Astrocyte (in vitro differentiated cells and primary cell): ENCODE measurements at regions not wholly inside any gene's neighbourhood (a gene's known extent, or its start where the extent isn't known, plus 50 kb on each side); places are given as distances from the start of the nearest gene placed in this dataset.

ENCODE experiments used
- DNase-seq: peaks from one replicate; pipeline ENCODE4 v3.0.0-alpha.2; 2010; ENCODE audit warnings: low read depth
- FAIRE-seq: peaks from 2 replicates; lab custom pipeline; 2011; peaks lifted over from hg19 to GRCh38; lab: Jason Lieb, UNC
- H2AFZ ChIP-seq: 2 replicates; pipeline ENCODE4 v1.6.0; 2012; ENCODE audit warnings: low read depth, low read length, inconsistent platforms
- H3K27ac ChIP-seq: 2 replicates; pipeline ENCODE4 v1.5.1; 2011; ENCODE audit warnings: low read depth, low read length, inconsistent platforms
- H3K27me3 ChIP-seq: 2 replicates; pipeline ENCODE4 v1.6.0; 2011; ENCODE audit warnings: low read length, inconsistent platforms; ENCODE audit not compliant: insufficient read depth
- H3K36me3 ChIP-seq: 2 replicates; pipeline ENCODE4 v1.5.1; 2011; ENCODE audit warnings: low read length, inconsistent platforms; ENCODE audit not compliant: insufficient read depth
- H3K4me1 ChIP-seq: 2 replicates; pipeline ENCODE4 v1.5.1; 2011; ENCODE audit warnings: low read length, inconsistent platforms; ENCODE audit not compliant: insufficient read depth
- H3K4me2 ChIP-seq: 2 replicates; pipeline ENCODE4 v1.6.0; 2012; ENCODE audit warnings: low read length, inconsistent platforms
- H3K4me3 ChIP-seq: 2 replicates; pipeline ENCODE4 v1.5.1; 2011; ENCODE audit warnings: low read depth, mild to moderate bottlenecking, low read length, inconsistent platforms; ENCODE audit not compliant: insufficient read depth
- H3K79me2 ChIP-seq: 2 replicates; pipeline ENCODE4 v1.6.0; 2012; ENCODE audit warnings: mild to moderate bottlenecking, low read length, inconsistent platforms; ENCODE audit not compliant: insufficient read depth
- H3K9ac ChIP-seq: 2 replicates; pipeline ENCODE4 v1.6.0; 2012; ENCODE audit warnings: mild to moderate bottlenecking, low read length, inconsistent platforms
- H3K9me3 ChIP-seq: 2 replicates; pipeline ENCODE4 v1.5.1; 2012; ENCODE audit warnings: low read depth, mild to moderate bottlenecking, low read length, inconsistent platforms; ENCODE audit not compliant: insufficient read depth
- H4K20me1 ChIP-seq: 2 replicates; pipeline ENCODE4 v1.6.0; 2012; ENCODE audit warnings: low read length, inconsistent platforms; ENCODE audit not compliant: insufficient read depth
- H3K27ac Mint-ChIP-seq: one replicate; pipeline ENCODE4 v1.8.0; 2021; ENCODE audit warnings: mild to moderate bottlenecking, mixed read lengths; ENCODE audit not compliant: unreplicated experiment
- H3K27me3 Mint-ChIP-seq: one replicate; pipeline ENCODE4 v1.8.0; 2021; ENCODE audit warnings: low read depth, mixed read lengths; ENCODE audit not compliant: unreplicated experiment
- H3K36me3 Mint-ChIP-seq: one replicate; pipeline ENCODE4 v1.8.0; 2021; ENCODE audit warnings: low read depth, mixed read lengths; ENCODE audit not compliant: unreplicated experiment
- H3K4me1 Mint-ChIP-seq: one replicate; pipeline ENCODE4 v1.8.0; 2021; ENCODE audit warnings: low read depth, mixed read lengths; ENCODE audit not compliant: unreplicated experiment
- H3K4me3 Mint-ChIP-seq: one replicate; pipeline ENCODE4 v1.8.0; 2021; ENCODE audit warnings: mild to moderate bottlenecking, moderate library complexity, mixed read lengths; ENCODE audit not compliant: unreplicated experiment
- H3K9me3 Mint-ChIP-seq: one replicate; pipeline ENCODE4 v1.8.0; 2021; ENCODE audit warnings: mild to moderate bottlenecking, mixed read lengths; ENCODE audit not compliant: unreplicated experiment
- CTCF ChIP-seq: IDR thresholded peaks from 2 replicates; pipeline ENCODE4 v1.5.1; 2011; ENCODE audit warnings: low read depth, mild to moderate bottlenecking, inconsistent platforms, low read length, moderate library complexity; ENCODE audit not compliant: insufficient read depth
- EZH2 ChIP-seq: IDR thresholded peaks from 2 replicates; pipeline ENCODE4 v1.6.1; 2012; ENCODE audit warnings: mild to moderate bottlenecking, low read length, inconsistent platforms; ENCODE audit not compliant: insufficient read depth

GRCh38 chr16:61390965-61391637 lies 645.1 kb downstream of the CDH8 start:
- Mint-ChIP-seq H3K36me3 (no peaks in the 10 kb centered on the region), H3K4me3 (no peak overlapping the region), H3K4me1 (no peaks in the 10 kb centered on the region), H3K27me3 (peaks cover 2% of the 10 kb centered on the region), H3K9me3 (no peaks in the 10 kb centered on the region), H3K27ac (no peak overlapping the region)
- no peaks in the 10 kb centered on the region for H3K36me3 ChIP-seq
- no peak overlapping the region for H2AFZ ChIP-seq
- FAIRE-seq (no peak), DNase-seq (no peak)
- H3K9me3 ChIP-seq: no peaks in the 10 kb centered on the region
- no peak overlapping the region for H3K27ac ChIP-seq
- H3K9ac ChIP-seq: no peak overlapping the region
- no peak for TF ChIP-seq CTCF
- TF ChIP-seq EZH2: no peak
- H3K4me3 ChIP-seq: no peak overlapping the region
- no peaks in the 10 kb centered on the region for H3K79me2 ChIP-seq
- no peaks in the 10 kb centered on the region for H4K20me1 ChIP-seq
- no peaks in the 10 kb centered on the region for H3K4me1 ChIP-seq
- H3K4me2 ChIP-seq: no peak overlapping the region
- no peaks in the 10 kb centered on the region for H3K27me3 ChIP-seq

- Histone ChIP-seq H3K4me1 (no peaks in the 10 kb centered on the region), H3K27me3 (no peaks in the 10 kb centered on the region), H3K4me3 (no peak overlapping the region), H3K27ac (no peak overlapping the region), H4K20me1 (no peaks in the 10 kb centered on the region), H3K79me2 (no peaks in the 10 kb centered on the region), H3K9me3 (no peaks in the 10 kb centered on the region), H3K36me3 (no peaks in the 10 kb centered on the region), H3K4me2 (no peak overlapping the region), H3K9ac (no peak overlapping the region), H2AFZ (no peak overlapping the region)
- Mint-ChIP-seq H3K4me1 (no peaks in the 10 kb centered on the region), H3K36me3 (no peaks in the 10 kb centered on the region), H3K27me3 (peaks cover 2% of the 10 kb centered on the region), H3K4me3 (no peak overlapping the region), H3K27ac (no peak overlapping the region), H3K9me3 (no peaks in the 10 kb centered on the region)
- no peak for DNase-seq
- TF ChIP-seq CTCF (no peak), EZH2 (no peak)
- FAIRE-seq: no peak
Observed at GRCh38 chr16:61385392-61386071, 650.7 kb downstream of the CDH8 start.

GRCh38 chr16:61382435-61382834 lies 653.8 kb downstream of the CDH8 start:
- H3K4me3 ChIP-seq: no peak overlapping the region
- no peak overlapping the region for H3K9ac ChIP-seq
- no peak overlapping the region for H2AFZ ChIP-seq
- H3K4me2 ChIP-seq: no peak overlapping the region
- no peaks in the 10 kb centered on the region for H4K20me1 ChIP-seq
- H3K9me3 ChIP-seq: no peaks in the 10 kb centered on the region
- no peak for DNase-seq
- H3K27ac Mint-ChIP-seq: no peak overlapping the region
- no peaks in the 10 kb centered on the region for H3K4me1 ChIP-seq
- H3K79me2 ChIP-seq: no peaks in the 10 kb centered on the region
- no peaks in the 10 kb centered on the region for H3K27me3 Mint-ChIP-seq
- no peak overlapping the region for H3K4me3 Mint-ChIP-seq
- no peaks in the 10 kb centered on the region for H3K4me1 Mint-ChIP-seq
- H3K36me3 Mint-ChIP-seq: no peaks in the 10 kb centered on the region
- H3K36me3 ChIP-seq: no peaks in the 10 kb centered on the region
- no peak overlapping the region for H3K27ac ChIP-seq
- no peaks in the 10 kb centered on the region for H3K27me3 ChIP-seq
- TF ChIP-seq CTCF: no peak
- no peaks in the 10 kb centered on the region for H3K9me3 Mint-ChIP-seq
- FAIRE-seq: no peak
